GM23338 (cell line): ENCODE measurements at regions not wholly inside any gene's neighbourhood (a gene's known extent, or its start where the extent isn't known, plus 50 kb on each side); places are given as distances from the start of the nearest gene placed in this dataset.

ENCODE experiments used
- ATAC-seq: fragments of 200-7000 bp; cut with Tn5 transposase; 3 replicates; pipeline ENCODE4 v1.9.1; 2020
- DNase-seq: peaks from one replicate; pipeline ENCODE4 v3.0.0-alpha.2; 2015; ENCODE audit warnings: low spot score
- H2AFZ ChIP-seq: fragments of 200-600 bp; sonication (generic); 2 replicates; pipeline ENCODE4 v1.8.0; 2016; ENCODE audit warnings: antibody characterized with exemption, mild to moderate bottlenecking, moderate library complexity
- H3F3A ChIP-seq: fragments of 200-600 bp; sonication (generic); replicated peaks from 2 replicates; pipeline ENCODE4 v1.8.0; 2017; ENCODE audit warnings: antibody characterized with exemption, mixed run types, low read depth
- H3K27ac ChIP-seq: fragments of 200-600 bp; sonication (generic); 2 replicates; pipeline ENCODE4 v1.6.1; 2016; ENCODE audit warnings: low read depth
- H3K27me3 ChIP-seq: fragments of 200-600 bp; sonication (generic); 2 replicates; pipeline ENCODE4 v1.8.0; 2016; ENCODE audit warnings: mild to moderate bottlenecking, mixed run types, moderate library complexity; ENCODE audit not compliant: insufficient read depth
- H3K36me3 ChIP-seq: fragments of 200-600 bp; sonication (generic); 2 replicates; pipeline ENCODE4 v1.8.0; 2016; ENCODE audit warnings: mild to moderate bottlenecking; ENCODE audit not compliant: insufficient read depth
- H3K4me1 ChIP-seq: fragments of 200-600 bp; sonication (generic); 2 replicates; pipeline ENCODE4 v1.8.0; 2016; ENCODE audit warnings: mild to moderate bottlenecking, moderate library complexity; ENCODE audit not compliant: insufficient read depth
- H3K4me2 ChIP-seq: fragments of 200-600 bp; sonication (generic); 2 replicates; pipeline ENCODE4 v1.7.1; 2017; ENCODE audit warnings: mixed run types
- H3K4me3 ChIP-seq: fragments of 200-600 bp; sonication (generic); 2 replicates; pipeline ENCODE4 v1.6.1; 2016; ENCODE audit warnings: mixed run types
- H3K79me2 ChIP-seq: fragments of 200-600 bp; sonication (generic); replicated peaks from 2 replicates; pipeline ENCODE4 v1.8.0; 2017; ENCODE audit warnings: mild to moderate bottlenecking; ENCODE audit not compliant: insufficient read depth
- H3K9me2 ChIP-seq: fragments of 200-600 bp; sonication (generic); 2 replicates; pipeline ENCODE4 v1.8.0; 2017; ENCODE audit not compliant: insufficient read depth
- H4K20me1 ChIP-seq: fragments of 200-600 bp; sonication (generic); replicated peaks from 2 replicates; pipeline ENCODE4 v1.8.0; 2017; ENCODE audit warnings: mild to moderate bottlenecking; ENCODE audit not compliant: insufficient read depth
- H3K27ac Mint-ChIP-seq: 2 replicates; pipeline ENCODE4 v1.8.0; 2020; ENCODE audit warnings: inconsistent platforms, mild to moderate bottlenecking, moderate library complexity, mixed read lengths
- H3K27me3 Mint-ChIP-seq: 3 replicates; pipeline ENCODE4 v1.8.0; 2022; ENCODE audit warnings: low read depth, mild to moderate bottlenecking, moderate library complexity, mixed read lengths, inconsistent platforms; ENCODE audit not compliant: insufficient read depth, poor library complexity
- H3K36me3 Mint-ChIP-seq: 3 replicates; pipeline ENCODE4 v1.8.0; 2021; ENCODE audit warnings: low read depth, mild to moderate bottlenecking, inconsistent platforms, moderate library complexity, mixed read lengths
- H3K4me1 Mint-ChIP-seq: 3 replicates; pipeline ENCODE4 v1.8.0; 2020; ENCODE audit warnings: mild to moderate bottlenecking, inconsistent platforms, mixed read lengths
- H3K4me3 Mint-ChIP-seq: 3 replicates; pipeline ENCODE4 v1.8.0; 2021; ENCODE audit warnings: moderate library complexity, mild to moderate bottlenecking, inconsistent platforms, mixed read lengths
- H3K9me3 Mint-ChIP-seq: 3 replicates; pipeline ENCODE4 v1.8.0; 2020; ENCODE audit warnings: moderate library complexity, mild to moderate bottlenecking, inconsistent platforms, mixed read lengths
- CREB1 ChIP-seq: fragments of 250-450 bp; sonication (Bioruptor Pico); IDR thresholded peaks from 2 replicates; pipeline ENCODE4 v1.5.0; 2020; ENCODE audit warnings: low read depth, mild to moderate bottlenecking, moderate library complexity
- CTCF ChIP-seq, 2 experiments: fragments of 200-600 bp in 1 of 2; sonication (generic) in 1 of 2; conservative IDR thresholded peaks; 2 replicates each; pipeline versions ENCODE4 v1.5.1 to v1.6.1; 2016 to 2017; ENCODE audit warnings: antibody characterized with exemption in 2 of 2, low read depth in 2 of 2, mild to moderate bottlenecking in 2 of 2, moderate library complexity in 1 of 2
- ETS1 ChIP-seq: IDR thresholded peaks from 2 replicates; pipeline ENCODE4 v1.6.1; 2016; ENCODE audit warnings: antibody characterized with exemption
- EZH2 ChIP-seq: fragments of 200-600 bp; sonication (generic); IDR thresholded peaks from one replicate; pipeline ENCODE4 v1.8.0; 2017; ENCODE audit warnings: antibody characterized with exemption, mild to moderate bottlenecking, low read depth; ENCODE audit not compliant: unreplicated experiment
- EZH2phosphoT487 ChIP-seq: fragments of 200-600 bp; sonication (generic); IDR thresholded peaks from one replicate; pipeline ENCODE4 v1.8.1; 2018; ENCODE audit warnings: antibody characterized with exemption; ENCODE audit not compliant: unreplicated experiment
- JUNB ChIP-seq: IDR thresholded peaks from one replicate; pipeline ENCODE4 v1.6.1; 2016; ENCODE audit warnings: antibody characterized with exemption; ENCODE audit not compliant: unreplicated experiment
- NANOG ChIP-seq: IDR thresholded peaks from 2 replicates; pipeline ENCODE4 v1.6.1; 2016; ENCODE audit warnings: antibody characterized with exemption, borderline replicate concordance
- POLR2AphosphoS5 ChIP-seq: IDR thresholded peaks from 2 replicates; pipeline ENCODE4 v1.6.1; 2016; ENCODE audit warnings: antibody characterized with exemption, low read depth
- REST ChIP-seq: IDR thresholded peaks from one replicate; pipeline ENCODE4 v1.6.1; 2018; ENCODE audit warnings: antibody characterized with exemption; ENCODE audit not compliant: unreplicated experiment
- STAT1 ChIP-seq: IDR thresholded peaks from one replicate; pipeline ENCODE4 v1.6.1; 2016; ENCODE audit warnings: antibody characterized with exemption; ENCODE audit not compliant: unreplicated experiment
- ZNF114 ChIP-seq: fragments of 250-450 bp; sonication (Bioruptor Pico); IDR thresholded peaks from 2 replicates; pipeline ENCODE4 v1.5.0; 2020; ENCODE audit warnings: mild to moderate bottlenecking, moderate library complexity
- ZNF331 ChIP-seq: fragments of 250-450 bp; sonication (Bioruptor Pico); IDR thresholded peaks from 2 replicates; pipeline ENCODE4 v1.5.0; 2020; ENCODE audit warnings: low read depth, mild to moderate bottlenecking, moderate library complexity
- ZNF462 ChIP-seq: fragments of 250-450 bp; sonication (Bioruptor Pico); IDR thresholded peaks from 2 replicates; pipeline ENCODE4 v1.5.0; 2020; ENCODE audit warnings: mild to moderate bottlenecking, moderate library complexity

GRCh38 chr18:65601775-65602174 lies 149.0 kb upstream of the CDH7 start:
- no peaks in the 10 kb centered on the region for H3K4me1 ChIP-seq
- H3K27ac ChIP-seq = no peak overlapping the region
- no peaks in the 10 kb centered on the region for H3K36me3 ChIP-seq
- no peaks in the 10 kb centered on the region for H3K9me2 ChIP-seq
- no peak for DNase-seq
- 0 out of 2 replicates have a peak, but pooled peaks cover 1% of the 10 kb centered on the region for H3K27me3 ChIP-seq
- H2AFZ ChIP-seq = no peak overlapping the region
- H4K20me1 ChIP-seq = no peaks in the 10 kb centered on the region
- Mint-ChIP-seq H3K27ac (no peak overlapping the region), H3K4me1 (peaks cover 3% of the 10 kb centered on the region; the same call in 2 of the 3 replicates), H3K36me3 (no peaks in the 10 kb centered on the region), H3K4me3 (no peak overlapping the region), H3K9me3 (no peaks in the 10 kb centered on the region; the same call in 2 of the 3 replicates), H3K27me3 (peaks cover 2% of the 10 kb centered on the region)
- H3K4me2 ChIP-seq = no peak overlapping the region
- no peaks in the 10 kb centered on the region for H3F3A ChIP-seq
- no peak for TF ChIP-seq POLR2AphosphoS5
- no peak for TF ChIP-seq EZH2
- no peak for TF ChIP-seq CTCF (conservative IDR thresholded peaks at IDR 0.05; ENCODE audit: low read depth in 2 of 2)
- no peak for TF ChIP-seq CREB1 (CRISPR knock-in tag)
- TF ChIP-seq ZNF114 (CRISPR knock-in tag) = no peak
- TF ChIP-seq ZNF331 = no peak
- no peak for TF ChIP-seq ETS1
- no peak for TF ChIP-seq STAT1
- no peak for TF ChIP-seq NANOG
- TF ChIP-seq ZNF462 = no peak
- TF ChIP-seq REST = no peak
- no peak for TF ChIP-seq EZH2phosphoT487
- TF ChIP-seq JUNB = no peak
- no peak overlapping the region for H3K4me3 ChIP-seq
- no peak for ATAC-seq
- no peaks in the 10 kb centered on the region for H3K79me2 ChIP-seq
